T-helper 17 cell (primary cell): ENCODE measurements at regions not wholly inside any gene's neighbourhood (a gene's known extent, or its start where the extent isn't known, plus 50 kb on each side); places are given as distances from the start of the nearest gene placed in this dataset.

ENCODE experiments used
- ATAC-seq: fragments of 150-1000 bp; cut with Tn5 transposase; 2 replicates; pipeline ENCODE4 v1.10.0; 2021; ENCODE audit warnings: mild to moderate bottlenecking, moderate library complexity
- DNase-seq, 3 donors: peaks; one replicate each; pipeline versions ENCODE4 v3.0.0 to v3.0.0-alpha.2; 2020 to 2021
- H3K9me3 ChIP-seq: one replicate; pipeline ENCODE4 v1.7.0; 2013; ENCODE audit warnings: low read length, mild to moderate bottlenecking; ENCODE audit not compliant: control insufficient read depth, poor library complexity, severe bottlenecking
- H3K27ac Mint-ChIP-seq: one replicate; pipeline ENCODE4 v1.8.0; 2022; ENCODE audit warnings: mild to moderate bottlenecking, moderate library complexity, mixed read lengths
- H3K27me3 Mint-ChIP-seq: one replicate; pipeline ENCODE4 v1.8.0; 2022; ENCODE audit warnings: mixed read lengths
- H3K36me3 Mint-ChIP-seq: one replicate; pipeline ENCODE4 v1.8.0; 2022; ENCODE audit warnings: low read depth, mixed read lengths
- H3K4me1 Mint-ChIP-seq: one replicate; pipeline ENCODE4 v1.8.0; 2022; ENCODE audit warnings: mild to moderate bottlenecking, mixed read lengths
- H3K4me3 Mint-ChIP-seq: one replicate; pipeline ENCODE4 v1.8.0; 2022; ENCODE audit warnings: mild to moderate bottlenecking, moderate library complexity, mixed read lengths

- DNase-seq (no peak), ATAC-seq (no peak)
- H3K9me3 ChIP-seq, result no peaks in the 10 kb centered on the region
- Mint-ChIP-seq H3K36me3 (peaks cover 3% of the 10 kb centered on the region), H3K4me1 (no peaks in the 10 kb centered on the region), H3K27me3 (peaks cover 18% of the 10 kb centered on the region), H3K27ac (no peak overlapping the region), H3K4me3 (no peak overlapping the region)
Measured at GRCh38 chr5:66540078-66540477, 56.1 kb upstream of the MAST4 start.

GRCh38 chr5:66542711-66543110 is 53.5 kb upstream of the MAST4 start:
- ATAC-seq (no peak), DNase-seq (no peak)
- Mint-ChIP-seq H3K4me1 (no peaks in the 10 kb centered on the region), H3K36me3 (no peaks in the 10 kb centered on the region), H3K4me3 (no peak overlapping the region), H3K27ac (no peak overlapping the region), H3K27me3 (peaks cover 5% of the 10 kb centered on the region)
- H3K9me3 ChIP-seq, result no peaks in the 10 kb centered on the region
